Omental fat pad (tissue), 3 donors: ENCODE measurements at regions not wholly inside any gene's neighbourhood (a gene's known extent, or its start where the extent isn't known, plus 50 kb on each side); places are given as distances from the start of the nearest gene placed in this dataset.
A peak's percentile ranks its signal among the peaks of the same experiment; 100 is the strongest.

Experiments
- ATAC-seq: fragments of 150-250 bp; one replicate; pipeline ENCODE4 v1.9.1; 2016; ENCODE audit warnings: mild to moderate bottlenecking, moderate library complexity; ENCODE audit not compliant: low FRiP score
- DNase-seq: peaks from one replicate; pipeline ENCODE4 v3.0.0-alpha.2; 2019; ENCODE audit warnings: low spot score
- TF ChIP-seq, protein P1 (sequence below), 3 donors: fragments of 450-650 bp; IDR thresholded peaks; one replicate each; pipeline ENCODE4 v1.5.1; 2016 to 2017; ENCODE audit warnings: antibody characterized with exemption in 3 of 3, mild to moderate bottlenecking in 3 of 3, moderate library complexity in 2 of 3

DNA sequence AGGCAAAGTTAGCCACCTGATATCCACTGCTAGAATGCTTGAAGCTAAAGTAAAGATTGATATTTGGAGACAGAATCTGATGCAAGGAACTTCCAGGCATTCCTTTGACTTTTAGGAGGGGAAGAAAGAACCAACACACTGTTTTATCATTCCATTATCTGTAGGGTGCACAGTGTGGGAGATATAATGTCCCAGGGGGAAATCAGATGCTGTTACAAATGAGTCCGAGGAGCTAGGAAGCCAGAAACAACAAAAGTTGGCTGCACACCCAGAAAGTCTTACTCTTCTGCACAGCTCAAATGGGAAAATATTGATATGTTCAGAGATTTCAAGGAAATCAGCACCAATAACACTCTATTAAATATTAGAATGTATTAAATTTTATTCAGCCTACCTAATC lies 113.6 kb upstream of the ROBO1 start:
- TF ChIP-seq, protein P1, sequence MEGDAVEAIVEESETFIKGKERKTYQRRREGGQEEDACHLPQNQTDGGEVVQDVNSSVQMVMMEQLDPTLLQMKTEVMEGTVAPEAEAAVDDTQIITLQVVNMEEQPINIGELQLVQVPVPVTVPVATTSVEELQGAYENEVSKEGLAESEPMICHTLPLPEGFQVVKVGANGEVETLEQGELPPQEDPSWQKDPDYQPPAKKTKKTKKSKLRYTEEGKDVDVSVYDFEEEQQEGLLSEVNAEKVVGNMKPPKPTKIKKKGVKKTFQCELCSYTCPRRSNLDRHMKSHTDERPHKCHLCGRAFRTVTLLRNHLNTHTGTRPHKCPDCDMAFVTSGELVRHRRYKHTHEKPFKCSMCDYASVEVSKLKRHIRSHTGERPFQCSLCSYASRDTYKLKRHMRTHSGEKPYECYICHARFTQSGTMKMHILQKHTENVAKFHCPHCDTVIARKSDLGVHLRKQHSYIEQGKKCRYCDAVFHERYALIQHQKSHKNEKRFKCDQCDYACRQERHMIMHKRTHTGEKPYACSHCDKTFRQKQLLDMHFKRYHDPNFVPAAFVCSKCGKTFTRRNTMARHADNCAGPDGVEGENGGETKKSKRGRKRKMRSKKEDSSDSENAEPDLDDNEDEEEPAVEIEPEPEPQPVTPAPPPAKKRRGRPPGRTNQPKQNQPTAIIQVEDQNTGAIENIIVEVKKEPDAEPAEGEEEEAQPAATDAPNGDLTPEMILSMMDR (IDR thresholded peaks at IDR 0.05) = no peak
- no peak for ATAC-seq
- no peak for DNase-seq

DNA sequence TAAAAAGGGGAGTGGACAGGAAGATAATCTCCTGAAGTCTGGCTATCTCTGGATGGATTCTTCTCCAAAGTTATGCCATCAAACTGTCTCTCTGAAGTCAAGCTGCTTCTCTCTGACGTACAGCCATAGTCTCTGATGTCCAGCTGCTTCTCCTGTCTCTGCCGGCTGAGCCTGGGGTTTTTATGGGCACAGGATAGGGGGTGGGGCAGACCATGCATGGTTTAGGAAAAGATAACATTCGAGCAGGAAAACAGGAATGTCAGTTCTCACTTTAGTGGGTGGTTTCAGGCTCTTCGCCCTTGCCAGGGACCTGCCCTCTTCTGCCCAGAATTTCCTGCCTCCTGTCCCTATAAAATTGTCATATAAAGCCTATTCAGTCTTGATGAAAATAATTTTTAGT lies 110.9 kb upstream of the ROBO1 start:
- DNase-seq = no peak

DNA sequence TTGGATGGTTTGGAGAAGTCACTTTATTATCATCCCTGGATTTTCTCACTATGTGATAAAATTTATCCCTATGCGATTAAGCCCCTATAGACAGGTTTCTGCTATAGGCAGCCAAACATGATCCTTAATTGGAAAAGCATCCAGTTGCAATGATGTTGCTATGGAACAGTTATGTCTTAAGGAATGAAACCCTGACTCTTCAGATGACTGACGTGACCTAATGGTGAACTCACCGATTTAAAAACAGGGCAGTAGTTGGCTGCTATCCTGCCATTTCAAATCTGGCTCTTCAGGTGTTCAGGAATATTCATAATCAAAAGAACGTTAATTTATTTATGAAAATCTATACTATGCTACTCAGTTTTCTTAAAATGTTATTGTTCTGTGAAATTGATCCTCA lies 106.8 kb upstream of the ROBO1 start:
- ATAC-seq = no peak
- DNase-seq = no peak
- TF ChIP-seq, protein P1 (IDR thresholded peaks at IDR 0.05) = no peak

More for the DNA sequence above, 110.9 kb upstream of the ROBO1 start:
- TF ChIP-seq, protein P1 (IDR thresholded peaks at IDR 0.05) = no peak
- no peak for ATAC-seq

DNA sequence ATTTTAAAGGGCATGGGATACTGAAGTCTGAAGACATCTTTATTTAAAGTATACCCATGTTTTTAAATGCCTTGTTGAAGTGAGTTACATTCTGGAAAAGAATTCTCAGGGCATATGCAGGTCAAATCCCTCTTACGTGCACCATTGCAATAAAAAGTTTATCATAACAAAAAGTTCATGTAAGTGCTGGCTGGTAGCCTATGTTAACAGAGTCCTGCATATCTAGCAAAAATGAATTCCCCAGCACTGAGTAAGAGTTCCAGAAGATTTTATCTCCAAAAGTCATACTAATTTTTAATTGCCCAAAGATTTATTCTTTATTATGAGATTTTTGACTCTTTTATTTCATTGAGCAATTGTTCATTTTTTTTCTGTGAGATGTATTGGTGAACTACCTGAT lies 104.7 kb upstream of the ROBO1 start:
- TF ChIP-seq, protein P1 (IDR thresholded peaks at IDR 0.05) = no peak
- ATAC-seq (peak; percentile 65), DNase-seq (no peak)

DNA sequence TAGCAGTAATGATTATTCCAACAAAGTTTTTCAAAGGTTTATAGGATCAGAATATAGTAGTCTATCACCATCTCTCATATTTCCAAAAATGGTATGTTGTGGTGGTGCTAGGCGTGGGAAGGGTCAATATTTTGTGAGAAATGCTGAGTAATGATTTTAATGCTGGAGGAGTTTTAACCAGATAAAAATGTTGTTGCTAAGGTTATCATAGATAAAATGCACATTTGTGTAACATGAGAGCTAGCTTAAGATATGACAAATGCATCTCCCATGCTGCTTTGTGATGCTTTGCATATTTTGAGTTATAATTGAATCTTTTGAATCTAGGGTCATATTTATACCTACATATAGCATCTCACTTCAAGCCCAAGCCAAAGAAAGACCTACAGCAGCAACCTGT lies 103.9 kb upstream of the ROBO1 start:
- TF ChIP-seq, protein P1 (IDR thresholded peaks at IDR 0.05) = no peak
- DNase-seq = no peak
- ATAC-seq = peak; percentile 45

DNA sequence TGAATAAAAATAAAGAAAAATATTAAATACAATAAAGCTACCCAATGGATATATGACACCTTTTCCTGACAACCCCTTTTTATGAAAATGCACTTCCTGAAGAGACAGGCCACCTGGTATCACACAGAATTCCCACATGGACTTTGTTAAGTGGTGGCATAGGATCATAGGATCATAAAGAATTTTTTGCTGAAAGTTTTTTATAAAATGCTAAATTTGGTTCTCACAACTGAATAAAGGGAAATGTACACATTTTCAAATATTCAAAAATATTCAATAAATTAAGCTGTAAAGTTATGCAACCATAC lies 102.5 kb upstream of the ROBO1 start:
- TF ChIP-seq, protein P1 (IDR thresholded peaks at IDR 0.05) = no peak
- no peak for DNase-seq
- ATAC-seq = no peak

DNA sequence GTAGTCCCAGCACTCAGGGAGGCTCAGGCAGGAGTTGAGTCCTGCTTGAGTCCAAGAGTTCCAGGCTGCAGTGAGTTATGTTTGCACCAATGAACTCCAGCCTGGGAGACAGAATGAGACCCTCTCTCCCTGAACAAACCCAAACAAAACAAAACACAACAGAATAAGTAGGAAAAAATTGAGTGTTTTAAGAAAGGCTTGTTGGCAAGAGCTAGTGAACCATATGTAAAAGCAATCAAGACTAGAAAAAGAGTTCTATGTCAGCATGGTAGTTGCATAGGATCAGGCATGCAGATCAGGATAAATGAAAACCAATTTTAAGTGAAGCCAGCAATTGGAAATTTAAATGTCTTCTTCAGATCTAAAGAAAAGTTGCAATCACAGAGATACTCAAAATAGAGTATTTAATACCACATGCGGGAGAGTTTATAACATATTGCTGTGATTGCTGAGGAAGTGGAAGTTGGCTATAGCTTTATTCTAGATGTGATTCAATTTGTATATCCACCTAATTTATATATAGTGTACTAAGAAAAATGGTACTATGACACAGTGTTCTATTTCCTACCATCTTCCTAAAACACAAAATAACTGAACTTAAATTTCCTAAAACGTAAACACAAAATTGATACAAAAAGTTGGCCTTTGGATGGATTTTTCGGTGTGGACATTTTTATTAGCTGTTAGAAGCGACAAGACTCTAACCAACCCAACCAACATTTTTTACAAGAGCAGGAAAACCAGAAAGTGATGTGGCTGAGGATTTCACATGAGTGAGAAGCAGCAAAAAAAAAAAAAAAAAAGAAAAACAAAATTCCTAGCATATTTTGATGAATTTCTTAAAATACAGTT lies 101.9 kb upstream of the ROBO1 start:
- TF ChIP-seq, protein P1 (IDR thresholded peaks at IDR 0.05) = no peak
- DNase-seq = no peak
- no peak for ATAC-seq
